NB4 (cell line): ENCODE measurements at regions not wholly inside any gene's neighbourhood (a gene's known extent, or its start where the extent isn't known, plus 50 kb on each side); places are given as distances from the start of the nearest gene placed in this dataset.

Experiments
- DNase-seq: peaks from one replicate; pipeline ENCODE4 v3.0.0; 2010; ENCODE audit warnings: low read depth
- H3K4me3 ChIP-seq: one replicate; pipeline ENCODE4 v1.5.1; 2011; ENCODE audit warnings: mild to moderate bottlenecking, low read depth, low read length, moderate library complexity
- CTCF ChIP-seq: IDR thresholded peaks from one replicate; pipeline ENCODE4 v1.5.1; 2012; ENCODE audit warnings: low read depth, low read length
- MAX ChIP-seq: IDR thresholded peaks from 2 replicates; pipeline ENCODE4 v1.6.1; 2011; ENCODE audit warnings: low read depth, low read length
- MYC ChIP-seq: IDR thresholded peaks from 2 replicates; pipeline ENCODE4 v1.6.1; 2011; ENCODE audit warnings: low read depth, low read length
- POLR2A ChIP-seq: IDR thresholded peaks from 2 replicates; pipeline ENCODE4 v1.6.1; 2011; ENCODE audit warnings: mild to moderate bottlenecking; ENCODE audit not compliant: insufficient read length; ENCODE audit errors: extremely low read depth

- TF ChIP-seq MYC, result no peak
- TF ChIP-seq POLR2A, result no peak
- TF ChIP-seq CTCF, result no peak
- TF ChIP-seq MAX, result no peak
- no peak for DNase-seq
- H3K4me3 ChIP-seq, result no peak overlapping the region
Observed at GRCh38 chr2:14942987-14943386, 310.5 kb downstream of the LRATD1 start.

GRCh38 chr2:14944562-14945346 lies 312.2 kb downstream of the LRATD1 start:
- H3K4me3 ChIP-seq, result no peak overlapping the region
- TF ChIP-seq CTCF, result peak; percentile 65
- TF ChIP-seq MAX, result no peak
- no peak for TF ChIP-seq MYC
- peak; percentile 56 for DNase-seq

GRCh38 chr2:14951569-14952285 lies 319.2 kb downstream of the LRATD1 start:
- TF ChIP-seq CTCF, result no peak
- no peak for TF ChIP-seq POLR2A
- DNase-seq, result no peak
- H3K4me3 ChIP-seq, result no peak overlapping the region

GRCh38 chr2:14952400-14952963 lies 320.0 kb downstream of the LRATD1 start:
- TF ChIP-seq MAX (no peak), MYC (no peak), CTCF (no peak), POLR2A (no peak)
- no peak overlapping the region for H3K4me3 ChIP-seq

GRCh38 chr2:14960686-14961324 lies 328.3 kb downstream of the LRATD1 start:
- DNase-seq, result no peak
- TF ChIP-seq MAX, result no peak
- TF ChIP-seq MYC, result no peak
- TF ChIP-seq CTCF, result no peak
- TF ChIP-seq POLR2A, result no peak
- no peak overlapping the region for H3K4me3 ChIP-seq

More at GRCh38 chr2:14952400-14952963, 320.0 kb downstream of the LRATD1 start:
- DNase-seq, result no peak
